ENCODE measurements at regions not wholly inside any gene's neighbourhood (a gene's known extent, or its start where the extent isn't known, plus 50 kb on each side); places are given as distances from the start of the nearest gene placed in this dataset.

GRCh38 chr5:56337715-56338319 is 104.7 kb upstream of the ANKRD55 start:
- no peak for DNase-seq

GRCh38 chr5:56335212-56335611 is 102.1 kb upstream of the ANKRD55 start:
- no peak for DNase-seq

- DNase-seq = no peak
Observed at GRCh38 chr5:56330806-56331205, 97.7 kb upstream of the ANKRD55 start.

GRCh38 chr5:56330167-56330566 is 97.0 kb upstream of the ANKRD55 start:
- no peak for DNase-seq

GRCh38 chr5:56329652-56330051 is 96.5 kb upstream of the ANKRD55 start:
- no peak for DNase-seq

- no peak for DNase-seq
Observed at GRCh38 chr5:56328753-56329560, 95.8 kb upstream of the ANKRD55 start.

GRCh38 chr5:56327809-56328208 is 94.7 kb upstream of the ANKRD55 start:
- DNase-seq = no peak

- DNase-seq = no peak
Observed at GRCh38 chr5:56326770-56327169, 93.6 kb upstream of the ANKRD55 start.

GRCh38 chr5:56326116-56326515 is 93.0 kb upstream of the ANKRD55 start:
- no peak for DNase-seq

GRCh38 chr5:56325039-56325438 is 91.9 kb upstream of the ANKRD55 start:
- DNase-seq = no peak

- DNase-seq = no peak
Observed at GRCh38 chr5:56323505-56323904, 90.4 kb upstream of the ANKRD55 start.

- no peak for DNase-seq
Observed at GRCh38 chr5:56322592-56322991, 89.5 kb upstream of the ANKRD55 start.

- no peak for DNase-seq
Observed at GRCh38 chr5:56321236-56321881, 88.2 kb upstream of the ANKRD55 start.

GRCh38 chr5:56320686-56321085 is 87.6 kb upstream of the ANKRD55 start:
- DNase-seq = no peak

- DNase-seq = no peak
Observed at GRCh38 chr5:56319526-56320181, 86.5 kb upstream of the ANKRD55 start.

- DNase-seq = no peak
Observed at GRCh38 chr5:56317923-56318561, 84.9 kb upstream of the ANKRD55 start.

- no peak for DNase-seq
Observed at GRCh38 chr5:56316299-56316994, 83.3 kb upstream of the ANKRD55 start.

GRCh38 chr5:56314529-56314928 is 81.4 kb upstream of the ANKRD55 start:
- DNase-seq = no peak

GRCh38 chr5:56313596-56313995 is 80.5 kb upstream of the ANKRD55 start:
- no peak for DNase-seq

- DNase-seq = no peak
Observed at GRCh38 chr5:56313004-56313531, 79.9 kb upstream of the ANKRD55 start.

GRCh38 chr5:56311306-56311905 is 78.3 kb upstream of the ANKRD55 start:
- no peak for DNase-seq

GRCh38 chr5:56310711-56311204 is 77.6 kb upstream of the ANKRD55 start:
- DNase-seq = no peak
